SU-DHL-6 (cell line): ENCODE measurements at regions not wholly inside any gene's neighbourhood (a gene's known extent, or its start where the extent isn't known, plus 50 kb on each side); places are given as distances from the start of the nearest gene placed in this dataset.

Experiments
- EZH2phosphoT487 ChIP-seq: fragments of 200-600 bp; sonication (generic), shearing (Covaris generic); conservative IDR thresholded peaks from 2 replicates; pipeline ENCODE4 v1.6.1; 2018; ENCODE audit warnings: mild to moderate bottlenecking, antibody characterized with exemption, low read length, moderate library complexity, mixed read lengths
- TF ChIP-seq, protein P1 (sequence below): fragments of 200-600 bp; sonication (generic); IDR thresholded peaks from one replicate; pipeline ENCODE4 v1.5.1; 2017; ENCODE audit warnings: antibody characterized with exemption, mild to moderate bottlenecking, low read length, moderate library complexity; ENCODE audit not compliant: insufficient read depth, poor library complexity, severe bottlenecking

DNA sequence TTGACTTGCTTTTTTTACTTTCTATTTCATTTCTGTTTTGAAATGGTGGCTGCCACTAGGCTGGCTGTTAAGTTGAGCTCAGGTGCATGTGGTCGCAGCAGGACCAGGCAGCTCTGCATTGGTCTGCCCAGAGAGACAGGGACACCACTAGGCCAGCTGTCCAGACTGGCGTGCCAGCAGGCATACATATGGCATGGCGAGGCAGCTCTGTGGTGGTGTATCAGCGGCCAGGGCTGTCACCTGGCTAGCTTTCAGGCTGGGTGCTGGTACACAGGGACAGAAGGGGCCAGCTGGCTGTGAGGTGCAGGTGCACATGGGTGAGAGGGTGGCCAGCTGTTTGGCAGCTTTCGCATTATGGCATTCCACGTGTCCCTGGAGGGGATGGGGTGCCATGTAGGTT lies 654.0 kb upstream of the ACO1 start:
- TF ChIP-seq, protein P1, sequence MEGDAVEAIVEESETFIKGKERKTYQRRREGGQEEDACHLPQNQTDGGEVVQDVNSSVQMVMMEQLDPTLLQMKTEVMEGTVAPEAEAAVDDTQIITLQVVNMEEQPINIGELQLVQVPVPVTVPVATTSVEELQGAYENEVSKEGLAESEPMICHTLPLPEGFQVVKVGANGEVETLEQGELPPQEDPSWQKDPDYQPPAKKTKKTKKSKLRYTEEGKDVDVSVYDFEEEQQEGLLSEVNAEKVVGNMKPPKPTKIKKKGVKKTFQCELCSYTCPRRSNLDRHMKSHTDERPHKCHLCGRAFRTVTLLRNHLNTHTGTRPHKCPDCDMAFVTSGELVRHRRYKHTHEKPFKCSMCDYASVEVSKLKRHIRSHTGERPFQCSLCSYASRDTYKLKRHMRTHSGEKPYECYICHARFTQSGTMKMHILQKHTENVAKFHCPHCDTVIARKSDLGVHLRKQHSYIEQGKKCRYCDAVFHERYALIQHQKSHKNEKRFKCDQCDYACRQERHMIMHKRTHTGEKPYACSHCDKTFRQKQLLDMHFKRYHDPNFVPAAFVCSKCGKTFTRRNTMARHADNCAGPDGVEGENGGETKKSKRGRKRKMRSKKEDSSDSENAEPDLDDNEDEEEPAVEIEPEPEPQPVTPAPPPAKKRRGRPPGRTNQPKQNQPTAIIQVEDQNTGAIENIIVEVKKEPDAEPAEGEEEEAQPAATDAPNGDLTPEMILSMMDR: no peak
- TF ChIP-seq EZH2phosphoT487: no peak
